ENCODE measurements at regions not wholly inside any gene's neighbourhood (a gene's known extent, or its start where the extent isn't known, plus 50 kb on each side); places are given as distances from the start of the nearest gene placed in this dataset.
A peak's percentile ranks its signal among the peaks of the same experiment; 100 is the strongest.

DNA sequence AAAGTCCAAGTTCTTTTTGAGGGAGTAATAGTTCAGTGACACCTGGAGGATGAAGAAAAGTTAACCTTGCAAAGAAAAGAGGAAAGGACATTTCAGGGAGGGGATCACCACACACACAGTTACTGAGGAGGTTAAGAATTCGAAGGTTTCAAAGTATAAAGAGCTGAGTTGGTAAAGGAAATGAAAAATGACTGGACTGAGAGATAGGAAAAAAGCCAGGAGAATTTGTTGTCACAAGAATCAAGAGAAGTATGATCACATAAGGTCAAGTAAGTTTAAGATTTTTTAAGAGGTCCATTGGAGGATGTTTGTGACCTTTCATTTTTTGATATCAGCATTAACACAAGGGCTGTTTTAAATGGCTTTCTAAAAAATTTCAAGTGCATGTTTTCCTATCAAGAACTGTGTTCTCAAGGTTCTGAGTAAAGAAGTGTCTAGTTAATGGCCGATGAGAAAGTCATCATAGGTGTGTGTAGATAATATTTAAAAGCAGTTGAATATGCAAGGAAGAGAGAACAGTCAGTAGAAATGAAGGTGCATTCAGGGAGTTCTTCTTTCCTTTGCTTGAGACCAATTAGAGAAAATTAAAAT lies 189.2 kb upstream of the RBMS3 start:
- no peak for FAIRE-seq

DNA sequence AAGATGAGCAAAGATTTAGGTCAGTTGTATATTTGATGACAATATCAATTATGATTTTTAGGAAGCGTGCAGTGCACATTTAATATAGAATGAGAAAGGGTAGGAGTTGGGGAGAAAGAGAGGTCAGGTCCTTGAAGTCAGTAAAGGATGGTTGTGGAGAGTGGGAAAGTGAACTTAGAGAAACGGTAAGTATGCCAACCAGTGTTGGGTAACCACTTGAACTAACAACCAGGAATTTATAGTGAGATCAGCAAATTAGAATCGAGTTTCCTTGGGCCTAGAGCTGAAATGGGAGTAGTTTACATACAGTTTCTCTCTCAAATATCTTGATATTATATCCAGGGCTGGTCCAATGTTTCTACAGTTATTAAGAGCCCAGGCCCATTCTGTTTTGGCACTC lies 188.5 kb upstream of the RBMS3 start:
- no peak for DNase-seq (ENCODE audit: insufficient read length, low spot score)

More for the DNA sequence above, 189.2 kb upstream of the RBMS3 start:
- no peak for DNase-seq (ENCODE audit: insufficient read length, low spot score)

DNA sequence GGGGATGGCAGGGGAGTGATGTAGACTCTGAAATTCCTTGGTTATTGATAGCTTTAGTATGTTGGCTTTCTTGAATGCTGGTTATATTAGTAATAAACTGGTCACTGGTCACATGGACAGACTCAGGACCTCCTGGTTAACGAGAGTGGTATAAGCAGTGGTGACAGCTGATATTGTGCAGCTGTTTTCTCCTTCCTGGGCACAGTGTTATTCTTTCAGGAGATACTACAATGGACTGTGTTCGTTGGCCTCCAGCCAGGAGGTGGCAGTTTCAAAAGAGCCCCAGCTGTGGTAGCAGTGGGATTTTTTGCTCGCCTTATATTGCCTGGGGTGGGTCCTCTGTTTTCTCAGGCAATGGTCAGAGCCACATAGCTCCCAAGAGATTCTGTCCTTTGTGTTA lies 181.6 kb upstream of the RBMS3 start:
- no peak for FAIRE-seq
- DNase-seq (ENCODE audit: insufficient read length, low spot score): no peak

More for the DNA sequence above, 188.5 kb upstream of the RBMS3 start:
- FAIRE-seq: no peak

DNA sequence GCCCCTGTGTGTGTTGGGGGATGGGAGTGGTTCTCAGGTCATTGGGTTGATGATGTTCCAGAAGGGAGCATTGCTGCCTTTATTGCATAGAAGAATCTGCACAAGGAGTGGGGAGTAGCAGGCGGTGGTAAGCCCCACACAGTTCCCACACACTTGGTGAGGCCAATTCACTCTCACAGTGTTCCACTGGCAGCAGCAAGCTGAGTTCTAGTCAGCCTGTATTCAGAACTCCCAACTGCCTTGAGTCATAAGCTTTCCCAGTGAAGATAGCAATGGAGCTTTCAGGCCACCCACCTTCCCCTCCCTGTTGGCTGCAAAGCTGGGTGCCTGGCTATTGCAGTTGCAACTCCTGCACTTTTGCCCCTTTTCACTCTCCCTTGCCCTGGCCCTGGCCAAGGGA lies 181.1 kb upstream of the RBMS3 start:
- no peak for FAIRE-seq
- DNase-seq (ENCODE audit: insufficient read length, low spot score): no peak

DNA sequence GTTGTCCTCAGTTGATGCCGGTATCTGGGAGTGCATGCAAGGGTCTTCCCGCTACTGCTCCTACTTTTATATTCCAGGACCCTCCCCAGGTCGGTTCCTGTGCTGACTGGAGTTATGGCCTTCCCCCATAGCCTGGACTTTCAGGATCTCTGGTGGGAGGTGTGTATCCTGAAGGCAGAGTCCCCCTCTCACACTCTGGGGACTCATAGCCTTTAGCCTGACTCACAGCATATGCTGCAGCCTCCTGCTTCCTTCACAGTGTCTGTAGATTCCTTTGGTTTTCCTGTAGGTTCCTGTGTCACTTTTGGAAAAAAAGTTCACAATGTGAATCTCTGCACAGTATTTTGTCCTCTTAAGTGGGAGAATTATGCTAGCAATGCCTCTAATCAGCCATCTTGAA lies 180.6 kb upstream of the RBMS3 start:
- FAIRE-seq (no peak), DNase-seq (ENCODE audit: insufficient read length, low spot score) (no peak)

DNA sequence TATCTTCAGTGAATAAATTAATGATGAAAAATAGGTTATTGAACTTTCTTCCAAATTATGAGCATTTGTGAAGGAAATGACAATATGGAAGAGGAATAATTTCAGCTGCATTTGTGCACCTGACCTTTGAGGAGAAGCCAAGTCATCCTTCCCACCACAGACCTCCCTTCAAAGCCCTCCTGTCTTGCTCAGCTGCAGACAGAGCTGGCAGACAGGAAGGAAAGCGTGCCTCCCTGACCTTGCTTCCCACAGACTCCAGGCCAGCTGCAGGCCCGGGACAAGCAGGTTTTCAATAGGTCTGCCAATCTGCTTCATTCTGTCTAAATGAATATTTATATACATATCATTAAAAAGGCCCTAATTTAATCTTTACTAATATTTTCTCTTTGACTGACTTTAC lies 152.9 kb upstream of the RBMS3 start:
- FAIRE-seq: no peak
- DNase-seq (ENCODE audit: insufficient read length, low spot score): no peak

DNA sequence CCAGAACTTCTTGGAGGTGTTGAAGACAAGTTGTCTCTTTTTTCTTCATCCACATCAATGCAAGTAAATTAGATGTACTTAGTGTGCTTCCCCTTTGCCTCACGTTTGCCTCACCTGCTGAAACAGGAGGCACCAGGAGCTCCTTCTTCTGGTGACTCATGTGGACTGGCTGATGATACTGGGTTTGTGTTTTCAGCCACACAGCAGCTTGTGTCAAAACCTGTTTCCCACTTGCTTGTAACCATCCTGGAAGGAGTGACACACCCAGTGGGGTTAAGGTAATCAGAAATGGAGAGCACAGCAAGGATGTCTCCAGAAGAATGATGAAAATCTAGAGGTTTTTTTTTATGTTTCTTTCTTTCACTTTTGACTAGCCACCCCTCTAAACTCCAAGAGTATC lies 143.3 kb upstream of the RBMS3 start:
- FAIRE-seq: peak; percentile 16
- DNase-seq (ENCODE audit: insufficient read length, low spot score): no peak

DNA sequence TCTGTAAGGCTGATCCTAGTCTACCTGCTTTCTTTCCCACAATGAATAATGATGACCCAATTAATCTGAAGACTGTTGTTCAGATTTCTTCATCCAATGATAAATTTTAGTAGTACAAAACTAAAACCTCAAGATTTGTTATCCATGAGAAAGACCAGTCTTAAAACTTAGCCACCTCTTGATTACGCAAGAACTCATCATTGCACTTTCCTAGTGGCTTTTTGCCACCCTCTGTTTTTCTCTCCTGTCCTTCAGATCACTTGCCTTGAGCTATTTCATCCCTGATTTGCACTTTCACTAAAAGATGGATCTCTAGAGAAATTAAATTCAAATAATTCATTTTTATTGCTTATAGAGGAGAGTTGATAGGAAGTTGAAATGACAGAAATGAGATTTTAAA lies 142.7 kb upstream of the RBMS3 start:
- DNase-seq (ENCODE audit: insufficient read length, low spot score) (no peak), FAIRE-seq (no peak)

DNA sequence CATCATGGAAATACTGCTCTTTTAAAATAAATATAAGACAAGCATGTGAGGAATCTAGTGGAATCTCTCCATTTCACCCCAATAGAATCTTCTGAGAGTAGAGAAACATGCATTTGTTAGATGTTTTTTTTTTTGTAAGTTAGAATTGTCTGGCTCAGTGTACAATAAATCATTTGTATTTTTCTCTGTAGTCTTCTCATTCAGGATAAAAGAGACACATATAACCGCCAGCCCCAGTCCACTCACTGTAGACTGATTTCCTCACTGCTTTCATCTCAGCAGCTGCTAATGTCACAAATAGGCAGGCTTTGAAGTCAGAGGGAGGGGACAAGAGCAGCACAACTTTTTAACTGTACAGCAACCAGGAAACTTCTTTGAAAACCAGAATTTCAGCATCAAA lies 140.2 kb upstream of the RBMS3 start:
- no peak for DNase-seq (ENCODE audit: insufficient read length, low spot score)
- no peak for FAIRE-seq

DNA sequence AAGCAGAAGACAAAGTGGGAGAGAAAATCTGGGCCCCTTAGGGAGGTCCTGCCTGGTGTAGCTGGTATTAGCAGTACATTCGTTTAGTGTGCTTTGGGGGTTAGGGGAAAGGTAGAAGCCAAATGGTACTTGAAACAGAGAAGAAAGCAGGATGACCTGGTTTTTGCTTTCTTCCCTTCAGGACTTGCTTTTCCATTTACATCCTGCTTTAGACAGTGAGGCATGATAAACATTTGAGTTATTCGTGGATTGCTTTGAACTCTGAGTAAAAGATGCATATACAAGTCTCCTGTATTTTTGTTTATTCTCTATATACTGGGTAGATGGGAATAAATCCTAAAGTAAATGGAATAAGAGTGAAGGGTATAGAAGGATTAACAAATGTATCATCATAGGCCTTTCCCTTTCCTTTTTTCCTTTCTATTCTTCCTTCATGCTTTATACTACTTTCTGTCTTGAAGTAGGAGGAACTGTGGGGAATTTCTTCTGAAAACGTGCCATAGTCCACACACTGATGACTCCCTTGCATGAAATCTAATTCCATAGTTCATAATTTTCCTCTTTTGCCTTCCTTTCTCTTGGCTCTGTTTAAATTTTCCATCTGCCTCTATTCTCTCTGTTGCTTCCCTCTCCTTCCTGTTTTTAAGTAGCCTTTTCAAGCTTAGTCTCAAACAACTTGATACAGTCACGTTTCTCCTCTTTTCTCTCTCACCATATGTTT lies 139.5 kb upstream of the RBMS3 start:
- DNase-seq (ENCODE audit: insufficient read length, low spot score) (no peak), FAIRE-seq (no peak)

DNA sequence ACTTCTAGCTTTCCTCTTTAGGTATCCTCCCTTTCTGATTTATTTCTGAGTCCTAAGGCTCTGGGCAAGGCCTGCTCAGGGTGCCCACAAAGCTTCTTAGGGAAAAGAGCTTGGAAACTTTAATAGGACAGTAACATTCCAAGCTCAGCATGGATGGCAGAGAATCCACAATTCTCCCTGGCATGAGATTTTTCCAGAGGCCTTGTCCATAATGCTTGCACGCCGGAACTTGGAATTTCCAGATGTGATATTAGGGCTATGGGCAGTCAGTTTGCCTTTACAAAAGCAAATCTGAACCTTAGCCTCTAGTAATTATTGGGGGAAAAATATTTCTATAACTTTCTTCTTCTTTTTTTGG lies 139.0 kb upstream of the RBMS3 start:
- no peak for DNase-seq (ENCODE audit: insufficient read length, low spot score)

DNA sequence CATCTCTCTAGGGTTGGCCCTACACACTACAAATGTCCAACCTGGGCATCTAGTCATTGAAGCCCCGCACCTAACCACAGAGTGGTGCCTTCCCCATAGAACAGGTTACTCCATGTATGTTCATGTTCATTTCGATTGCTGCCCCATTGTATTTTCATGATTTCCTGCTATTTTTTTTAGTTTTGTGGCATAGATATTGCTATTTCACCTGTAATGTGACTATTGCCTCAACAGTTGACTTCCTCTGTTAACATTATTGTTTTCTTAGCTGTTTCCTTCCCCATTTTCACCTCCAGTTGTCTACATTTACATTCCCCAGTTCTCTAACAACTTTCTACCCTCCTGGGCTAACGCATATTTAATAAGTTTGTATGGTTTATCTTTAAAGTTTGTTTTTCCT lies 137.7 kb upstream of the RBMS3 start:
- FAIRE-seq: no peak
- no peak for DNase-seq (ENCODE audit: insufficient read length, low spot score)

More for the DNA sequence above, 139.0 kb upstream of the RBMS3 start:
- no peak for FAIRE-seq

DNA sequence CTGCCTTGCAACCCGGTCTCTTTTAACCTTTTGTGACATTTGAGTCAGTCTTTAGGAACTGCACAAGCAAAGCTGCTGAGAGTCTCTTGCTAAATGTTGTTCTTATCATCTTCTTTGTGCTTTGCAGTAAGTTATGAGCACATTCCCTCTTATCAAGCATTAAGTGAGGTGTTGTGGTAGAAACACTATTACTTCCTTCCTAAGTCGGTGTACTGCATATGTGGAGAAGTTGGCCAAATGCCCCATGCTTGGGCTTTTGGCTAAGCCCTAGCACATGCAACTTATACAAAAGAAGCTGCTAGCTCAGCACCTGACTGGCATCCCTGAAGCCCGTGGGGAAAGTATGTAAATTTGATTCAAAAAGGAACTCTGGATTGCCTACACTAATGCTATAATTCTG lies 136.5 kb upstream of the RBMS3 start:
- no peak for FAIRE-seq
- no peak for DNase-seq (ENCODE audit: insufficient read length, low spot score)

DNA sequence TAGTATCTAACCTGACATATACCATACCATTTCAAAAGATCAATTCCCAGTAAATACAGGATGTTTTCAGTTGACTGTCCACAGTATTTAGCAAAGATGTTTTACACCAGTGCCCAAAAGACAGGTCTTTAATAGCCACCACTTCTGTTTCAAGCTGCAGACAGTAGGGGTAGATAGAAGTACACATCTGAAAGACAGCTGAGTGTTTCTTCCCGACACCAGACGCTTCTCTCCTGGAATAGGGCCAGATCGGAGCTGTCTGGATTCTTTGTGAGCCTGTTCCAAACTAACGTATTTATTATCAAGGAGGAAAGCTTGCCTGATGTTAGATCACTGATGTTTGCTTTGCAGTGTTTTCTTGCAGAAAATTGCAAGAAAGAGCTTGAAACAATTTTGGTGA lies 136.1 kb upstream of the RBMS3 start:
- FAIRE-seq (no peak), DNase-seq (ENCODE audit: insufficient read length, low spot score) (no peak)

DNA sequence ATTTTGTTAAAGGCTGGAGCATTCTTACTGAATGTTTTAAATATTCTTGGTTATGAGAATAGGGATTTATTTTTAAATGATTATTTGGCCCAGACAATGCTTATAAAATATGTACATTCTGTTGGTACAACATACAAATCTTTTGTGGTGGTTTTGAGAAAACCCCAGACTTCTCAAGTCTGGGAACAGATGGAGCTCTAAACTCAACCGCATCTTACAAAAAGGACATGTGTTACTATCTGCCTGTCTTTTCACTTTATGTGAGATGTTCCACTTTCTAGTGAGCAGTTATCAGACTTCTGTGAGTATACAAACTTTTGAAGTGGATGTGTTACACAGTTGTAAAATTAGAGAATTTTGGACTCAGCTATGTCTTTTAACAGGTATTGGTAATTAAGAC lies 135.5 kb upstream of the RBMS3 start:
- no peak for DNase-seq (ENCODE audit: insufficient read length, low spot score)
- no peak for FAIRE-seq

DNA sequence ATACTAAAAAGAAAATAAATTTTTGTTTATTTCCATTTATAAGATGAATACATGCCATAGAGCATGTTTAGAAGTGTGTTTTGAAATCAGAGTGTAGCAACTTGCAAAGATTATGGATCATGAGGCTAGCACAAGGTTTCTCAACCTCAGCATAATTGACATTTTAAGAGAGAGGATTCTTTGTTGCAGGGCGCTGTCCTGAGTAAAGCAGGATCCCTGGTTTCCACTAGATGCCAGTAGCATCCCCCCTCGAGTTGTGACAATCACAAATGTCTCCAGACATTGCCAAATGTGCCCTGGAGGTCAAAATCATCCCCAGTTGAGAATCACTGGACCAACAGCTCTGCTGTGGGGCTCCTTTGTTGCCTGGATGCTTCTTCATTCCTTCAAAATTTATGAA lies 128.5 kb upstream of the RBMS3 start:
- peak; percentile 33 for FAIRE-seq
- no peak for DNase-seq (ENCODE audit: insufficient read length, low spot score)

DNA sequence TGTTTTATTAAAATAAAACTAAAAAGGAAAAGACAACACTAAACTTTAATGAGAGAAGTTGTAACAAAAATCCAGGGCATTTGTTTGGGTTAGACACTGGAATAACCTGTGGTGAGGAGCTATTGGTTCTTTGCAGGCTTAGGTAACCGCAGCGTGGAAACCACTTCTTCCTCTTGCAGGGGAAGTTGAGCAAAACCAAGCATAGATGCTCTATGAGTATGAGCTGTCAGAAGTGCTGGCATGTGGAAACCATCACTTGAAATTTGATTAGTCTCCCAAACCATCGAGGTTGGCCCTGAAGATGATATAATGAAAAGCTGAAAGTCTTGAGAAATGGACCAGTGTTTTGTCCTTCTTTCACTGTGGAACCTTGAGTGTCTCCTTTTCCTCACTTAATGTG lies 127.1 kb upstream of the RBMS3 start:
- no peak for FAIRE-seq

DNA sequence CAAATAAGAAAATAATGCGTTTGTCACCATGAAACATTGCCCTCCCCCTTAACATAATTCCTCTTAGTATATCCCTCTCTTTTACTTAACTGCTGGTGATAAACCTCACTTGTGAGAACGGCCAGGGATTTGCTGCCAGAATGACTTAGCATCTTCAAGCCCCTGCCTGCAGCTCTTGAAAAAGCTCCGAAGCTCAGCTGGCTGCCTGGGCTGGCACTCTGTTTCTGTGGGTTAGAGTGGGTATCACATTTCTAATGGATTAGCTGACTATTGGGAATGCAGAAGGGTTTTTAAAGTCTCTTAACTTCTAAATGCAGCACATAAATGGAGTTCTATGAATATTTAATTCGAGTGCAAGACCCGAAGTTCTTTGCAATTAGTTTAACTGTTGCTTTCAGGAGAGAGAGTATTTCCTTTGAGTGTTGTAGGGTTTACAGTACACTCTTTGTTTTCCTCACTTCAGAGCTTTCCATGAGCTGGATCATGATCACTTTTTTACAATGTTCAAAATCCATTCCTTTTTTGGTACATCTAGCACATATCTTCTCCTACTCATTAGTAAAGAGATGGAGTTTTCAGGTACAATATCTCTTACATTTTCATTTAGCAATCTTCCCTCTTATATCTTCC lies 124.7 kb upstream of the RBMS3 start:
- DNase-seq (ENCODE audit: insufficient read length, low spot score): no peak

More for the DNA sequence above, 127.1 kb upstream of the RBMS3 start:
- no peak for DNase-seq (ENCODE audit: insufficient read length, low spot score)

DNA sequence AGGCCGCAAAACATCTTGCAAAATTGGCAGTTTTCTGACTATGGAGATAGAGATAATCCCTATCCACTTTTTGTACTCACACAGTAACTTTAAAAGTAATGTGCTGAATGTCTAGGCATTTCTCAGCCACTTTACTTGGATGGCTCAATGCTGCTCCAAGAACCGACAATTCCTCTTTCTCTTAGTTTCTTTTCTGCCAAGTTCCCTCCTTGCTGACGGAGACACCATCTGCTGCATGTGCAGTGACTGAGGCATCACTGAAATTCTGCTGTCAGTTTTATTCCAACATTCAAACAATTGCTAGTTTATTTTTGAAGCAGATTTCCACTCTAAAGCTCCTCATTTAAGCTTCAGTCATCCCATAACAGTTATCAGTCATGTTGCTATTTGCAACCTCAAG lies 116.0 kb upstream of the RBMS3 start:
- no peak for DNase-seq (ENCODE audit: insufficient read length, low spot score)
- no peak for FAIRE-seq

More for the DNA sequence above, 124.7 kb upstream of the RBMS3 start:
- no peak for FAIRE-seq

DNA sequence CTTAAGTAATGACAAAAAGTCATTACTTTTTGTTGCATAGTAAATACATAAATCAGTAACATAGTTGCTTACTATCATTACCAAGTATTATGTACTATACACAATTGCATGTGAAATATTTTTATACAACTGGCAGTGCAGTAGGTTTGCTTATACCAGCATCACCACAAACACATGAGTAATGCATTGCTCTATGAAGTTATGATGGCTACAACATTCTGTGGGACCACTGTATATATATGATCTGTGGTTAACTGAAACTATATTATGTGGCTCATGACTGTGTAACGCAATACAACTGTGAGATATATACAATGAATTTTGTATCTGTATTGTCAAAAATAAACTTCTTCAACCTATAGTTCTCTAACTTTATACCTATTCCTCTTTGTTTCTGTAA lies 113.7 kb upstream of the RBMS3 start:
- FAIRE-seq: no peak
- DNase-seq (ENCODE audit: insufficient read length, low spot score): no peak

DNA sequence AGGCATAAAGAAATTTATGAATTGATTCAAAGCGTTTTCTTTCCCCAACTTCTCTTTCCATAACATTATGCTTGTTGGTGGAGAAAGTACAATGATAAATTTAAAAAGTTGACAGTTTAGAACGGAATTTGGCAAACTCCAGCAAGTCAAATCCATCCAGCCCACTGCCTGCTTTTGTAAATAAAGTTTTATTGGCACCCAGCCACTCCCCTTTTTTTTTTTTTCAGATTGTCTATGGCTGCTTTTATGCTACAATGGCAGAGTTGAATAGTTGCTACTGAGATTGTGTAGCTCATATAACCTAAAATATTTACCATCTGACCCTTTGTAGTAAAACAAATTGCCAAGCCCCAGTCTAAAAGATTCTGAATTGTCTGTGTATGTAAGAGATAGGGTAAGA lies 112.8 kb upstream of the RBMS3 start:
- FAIRE-seq: no peak
- DNase-seq (ENCODE audit: insufficient read length, low spot score): no peak

DNA sequence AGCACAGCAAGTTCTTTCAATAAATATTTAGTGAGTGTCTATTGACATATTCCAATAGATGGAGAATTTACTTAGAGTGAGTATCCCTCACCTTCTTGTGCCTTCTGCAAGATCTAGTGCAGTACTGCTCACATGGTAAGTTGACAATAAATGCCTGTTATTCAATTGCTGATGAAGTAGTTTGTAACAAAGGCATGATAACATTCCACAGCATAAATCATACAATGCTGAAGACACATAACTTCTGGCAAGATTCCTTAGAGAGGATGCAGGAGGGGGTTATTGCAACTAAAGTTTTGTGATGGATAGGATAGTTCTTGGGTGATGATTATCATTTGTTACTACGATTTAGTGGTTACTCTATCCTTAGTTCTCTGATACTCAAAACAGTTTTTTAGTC lies 112.2 kb upstream of the RBMS3 start:
- peak; percentile 54 for FAIRE-seq
- DNase-seq (ENCODE audit: insufficient read length, low spot score): no peak
